GM23338 (cell line): ENCODE measurements at regions not wholly inside any gene's neighbourhood (a gene's known extent, or its start where the extent isn't known, plus 50 kb on each side); places are given as distances from the start of the nearest gene placed in this dataset.

Experiments used
- ATAC-seq: fragments of 200-7000 bp; cut with Tn5 transposase; 3 replicates; pipeline ENCODE4 v1.9.1; 2020
- DNase-seq: peaks from one replicate; pipeline ENCODE4 v3.0.0-alpha.2; 2015; ENCODE audit warnings: low spot score
- H2AFZ ChIP-seq: fragments of 200-600 bp; sonication (generic); 2 replicates; pipeline ENCODE4 v1.8.0; 2016; ENCODE audit warnings: antibody characterized with exemption, mild to moderate bottlenecking, moderate library complexity
- H3F3A ChIP-seq: fragments of 200-600 bp; sonication (generic); replicated peaks from 2 replicates; pipeline ENCODE4 v1.8.0; 2017; ENCODE audit warnings: antibody characterized with exemption, mixed run types, low read depth
- H3K27ac ChIP-seq: fragments of 200-600 bp; sonication (generic); 2 replicates; pipeline ENCODE4 v1.6.1; 2016; ENCODE audit warnings: low read depth
- H3K27me3 ChIP-seq: fragments of 200-600 bp; sonication (generic); 2 replicates; pipeline ENCODE4 v1.8.0; 2016; ENCODE audit warnings: mild to moderate bottlenecking, mixed run types, moderate library complexity; ENCODE audit not compliant: insufficient read depth
- H3K36me3 ChIP-seq: fragments of 200-600 bp; sonication (generic); 2 replicates; pipeline ENCODE4 v1.8.0; 2016; ENCODE audit warnings: mild to moderate bottlenecking; ENCODE audit not compliant: insufficient read depth
- H3K4me1 ChIP-seq: fragments of 200-600 bp; sonication (generic); 2 replicates; pipeline ENCODE4 v1.8.0; 2016; ENCODE audit warnings: mild to moderate bottlenecking, moderate library complexity; ENCODE audit not compliant: insufficient read depth
- H3K4me2 ChIP-seq: fragments of 200-600 bp; sonication (generic); 2 replicates; pipeline ENCODE4 v1.7.1; 2017; ENCODE audit warnings: mixed run types
- H3K4me3 ChIP-seq: fragments of 200-600 bp; sonication (generic); 2 replicates; pipeline ENCODE4 v1.6.1; 2016; ENCODE audit warnings: mixed run types
- H3K79me2 ChIP-seq: fragments of 200-600 bp; sonication (generic); replicated peaks from 2 replicates; pipeline ENCODE4 v1.8.0; 2017; ENCODE audit warnings: mild to moderate bottlenecking; ENCODE audit not compliant: insufficient read depth
- H3K9me2 ChIP-seq: fragments of 200-600 bp; sonication (generic); 2 replicates; pipeline ENCODE4 v1.8.0; 2017; ENCODE audit not compliant: insufficient read depth
- H4K20me1 ChIP-seq: fragments of 200-600 bp; sonication (generic); replicated peaks from 2 replicates; pipeline ENCODE4 v1.8.0; 2017; ENCODE audit warnings: mild to moderate bottlenecking; ENCODE audit not compliant: insufficient read depth
- H3K27ac Mint-ChIP-seq: 2 replicates; pipeline ENCODE4 v1.8.0; 2020; ENCODE audit warnings: inconsistent platforms, mild to moderate bottlenecking, moderate library complexity, mixed read lengths
- H3K27me3 Mint-ChIP-seq: 3 replicates; pipeline ENCODE4 v1.8.0; 2022; ENCODE audit warnings: low read depth, mild to moderate bottlenecking, moderate library complexity, mixed read lengths, inconsistent platforms; ENCODE audit not compliant: insufficient read depth, poor library complexity
- H3K36me3 Mint-ChIP-seq: 3 replicates; pipeline ENCODE4 v1.8.0; 2021; ENCODE audit warnings: low read depth, mild to moderate bottlenecking, inconsistent platforms, moderate library complexity, mixed read lengths
- H3K4me1 Mint-ChIP-seq: 3 replicates; pipeline ENCODE4 v1.8.0; 2020; ENCODE audit warnings: mild to moderate bottlenecking, inconsistent platforms, mixed read lengths
- H3K4me3 Mint-ChIP-seq: 3 replicates; pipeline ENCODE4 v1.8.0; 2021; ENCODE audit warnings: moderate library complexity, mild to moderate bottlenecking, inconsistent platforms, mixed read lengths
- H3K9me3 Mint-ChIP-seq: 3 replicates; pipeline ENCODE4 v1.8.0; 2020; ENCODE audit warnings: moderate library complexity, mild to moderate bottlenecking, inconsistent platforms, mixed read lengths
- CREB1 ChIP-seq: fragments of 250-450 bp; sonication (Bioruptor Pico); IDR thresholded peaks from 2 replicates; pipeline ENCODE4 v1.5.0; 2020; ENCODE audit warnings: low read depth, mild to moderate bottlenecking, moderate library complexity
- CTCF ChIP-seq, 2 experiments: fragments of 200-600 bp in 1 of 2; sonication (generic) in 1 of 2; conservative IDR thresholded peaks; 2 replicates each; pipeline versions ENCODE4 v1.5.1 to v1.6.1; 2016 to 2017; ENCODE audit warnings: antibody characterized with exemption in 2 of 2, low read depth in 2 of 2, mild to moderate bottlenecking in 2 of 2, moderate library complexity in 1 of 2
- ETS1 ChIP-seq: IDR thresholded peaks from 2 replicates; pipeline ENCODE4 v1.6.1; 2016; ENCODE audit warnings: antibody characterized with exemption
- EZH2 ChIP-seq: fragments of 200-600 bp; sonication (generic); IDR thresholded peaks from one replicate; pipeline ENCODE4 v1.8.0; 2017; ENCODE audit warnings: antibody characterized with exemption, mild to moderate bottlenecking, low read depth; ENCODE audit not compliant: unreplicated experiment
- EZH2phosphoT487 ChIP-seq: fragments of 200-600 bp; sonication (generic); IDR thresholded peaks from one replicate; pipeline ENCODE4 v1.8.1; 2018; ENCODE audit warnings: antibody characterized with exemption; ENCODE audit not compliant: unreplicated experiment
- JUNB ChIP-seq: IDR thresholded peaks from one replicate; pipeline ENCODE4 v1.6.1; 2016; ENCODE audit warnings: antibody characterized with exemption; ENCODE audit not compliant: unreplicated experiment
- NANOG ChIP-seq: IDR thresholded peaks from 2 replicates; pipeline ENCODE4 v1.6.1; 2016; ENCODE audit warnings: antibody characterized with exemption, borderline replicate concordance
- POLR2AphosphoS5 ChIP-seq: IDR thresholded peaks from 2 replicates; pipeline ENCODE4 v1.6.1; 2016; ENCODE audit warnings: antibody characterized with exemption, low read depth
- REST ChIP-seq: IDR thresholded peaks from one replicate; pipeline ENCODE4 v1.6.1; 2018; ENCODE audit warnings: antibody characterized with exemption; ENCODE audit not compliant: unreplicated experiment
- STAT1 ChIP-seq: IDR thresholded peaks from one replicate; pipeline ENCODE4 v1.6.1; 2016; ENCODE audit warnings: antibody characterized with exemption; ENCODE audit not compliant: unreplicated experiment
- ZNF114 ChIP-seq: fragments of 250-450 bp; sonication (Bioruptor Pico); IDR thresholded peaks from 2 replicates; pipeline ENCODE4 v1.5.0; 2020; ENCODE audit warnings: mild to moderate bottlenecking, moderate library complexity
- ZNF331 ChIP-seq: fragments of 250-450 bp; sonication (Bioruptor Pico); IDR thresholded peaks from 2 replicates; pipeline ENCODE4 v1.5.0; 2020; ENCODE audit warnings: low read depth, mild to moderate bottlenecking, moderate library complexity
- ZNF462 ChIP-seq: fragments of 250-450 bp; sonication (Bioruptor Pico); IDR thresholded peaks from 2 replicates; pipeline ENCODE4 v1.5.0; 2020; ENCODE audit warnings: mild to moderate bottlenecking, moderate library complexity

- Histone ChIP-seq H3K27ac (no peak overlapping the region), H3F3A (no peaks in the 10 kb centered on the region), H3K4me1 (no peaks in the 10 kb centered on the region), H2AFZ (no peak overlapping the region), H3K79me2 (no peaks in the 10 kb centered on the region), H3K9me2 (peaks cover 18% of the 10 kb centered on the region), H3K27me3 (no peaks in the 10 kb centered on the region), H3K4me2 (no peak overlapping the region), H4K20me1 (no peaks in the 10 kb centered on the region), H3K4me3 (no peak overlapping the region), H3K36me3 (no peaks in the 10 kb centered on the region)
- no peak overlapping the region for H3K27ac Mint-ChIP-seq
- TF ChIP-seq ZNF114 (no peak), CTCF (conservative IDR thresholded peaks at IDR 0.05; ENCODE audit: low read depth in 2 of 2) (no peak), ZNF462 (CRISPR knock-in tag) (no peak), ETS1 (no peak), NANOG (no peak), REST (no peak), STAT1 (no peak), POLR2AphosphoS5 (no peak), EZH2phosphoT487 (no peak), CREB1 (CRISPR knock-in tag) (no peak), ZNF331 (CRISPR knock-in tag) (no peak), EZH2 (no peak), JUNB (no peak)
- peaks cover 2% of the 10 kb centered on the region; the same call in 1 of the 3 replicates for H3K9me3 Mint-ChIP-seq
- ATAC-seq, result no peak
- H3K4me1 Mint-ChIP-seq, result no peaks in the 10 kb centered on the region
- no peaks in the 10 kb centered on the region for H3K27me3 Mint-ChIP-seq
- H3K4me3 Mint-ChIP-seq, result no peak overlapping the region
- H3K36me3 Mint-ChIP-seq, result no peaks in the 10 kb centered on the region
- no peak for DNase-seq
Observed at GRCh38 chr1:221217029-221217428, 337.8 kb downstream of the HLX start.
